ENCODE measurements at regions not wholly inside any gene's neighbourhood (a gene's known extent, or its start where the extent isn't known, plus 50 kb on each side); places are given as distances from the start of the nearest gene placed in this dataset.

DNA sequence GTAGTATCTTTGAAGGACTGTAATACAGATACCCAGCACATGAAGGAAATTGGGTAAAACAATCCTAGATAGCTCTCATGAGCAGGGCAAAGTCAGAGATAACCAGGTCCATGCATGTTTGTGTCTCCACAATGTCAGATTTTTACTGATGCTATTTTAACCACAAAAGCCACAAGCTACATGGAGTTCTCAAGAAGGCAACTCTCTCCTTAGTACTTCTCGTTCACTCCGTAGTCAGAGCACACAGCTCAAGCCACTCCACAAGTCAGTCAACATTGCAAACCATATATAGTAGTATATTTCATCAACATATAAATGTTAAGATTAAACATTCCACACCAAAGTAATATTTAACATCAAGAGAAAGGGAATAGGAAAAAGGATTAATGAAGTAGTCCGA is 98.0 kb upstream of the PIK3CG start:
- TF ChIP-seq CTCF (conservative IDR thresholded peaks at IDR 0.05): no peak
- TF ChIP-seq ZFX (IDR thresholded peaks at IDR 0.05): no peak
